ENCODE measurements at regions not wholly inside any gene's neighbourhood (a gene's known extent, or its start where the extent isn't known, plus 50 kb on each side); places are given as distances from the start of the nearest gene placed in this dataset.

DNA sequence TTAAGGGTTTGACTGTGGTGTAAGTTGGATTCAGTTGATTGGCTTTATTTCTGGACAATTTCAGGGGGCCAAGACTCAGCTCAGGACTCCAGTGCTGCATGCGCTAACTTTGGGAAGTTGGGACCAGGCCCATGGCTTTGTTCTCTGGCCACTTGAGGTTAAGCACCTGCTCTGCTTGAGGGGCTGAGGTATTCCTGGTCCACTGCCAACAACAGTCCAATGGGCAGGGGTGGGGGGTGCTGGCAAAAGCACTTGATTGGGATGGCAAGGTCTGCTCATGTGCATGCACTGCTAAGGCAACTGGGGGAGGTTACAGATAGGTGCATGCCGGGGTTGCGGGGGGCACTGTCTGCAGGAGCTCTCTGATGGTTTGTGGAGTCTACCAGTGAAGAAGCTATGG is 52.6 kb upstream of the ASB17 start:
- DNase-seq (ENCODE audit: low spot score) = no peak

DNA sequence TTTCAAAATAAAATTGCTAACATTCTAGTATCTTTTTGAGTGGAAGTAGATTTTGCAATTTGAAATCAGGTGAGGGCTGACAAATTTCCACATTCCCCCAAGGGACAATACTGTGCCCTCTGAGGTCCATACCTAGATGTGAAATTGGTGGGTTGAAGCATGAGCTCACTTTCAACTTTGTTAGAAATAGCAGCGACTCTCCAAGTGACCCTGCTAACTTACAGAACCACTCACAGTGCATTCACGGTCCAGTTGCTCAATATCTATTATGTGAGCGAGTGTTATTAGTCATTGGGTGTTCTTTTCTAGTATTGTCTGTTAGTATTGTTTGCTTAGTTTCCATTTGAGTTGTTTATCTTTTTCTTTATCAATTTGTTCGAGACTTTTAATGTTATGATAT is 53.6 kb upstream of the ASB17 start:
- no peak for DNase-seq (ENCODE audit: low spot score)

DNA sequence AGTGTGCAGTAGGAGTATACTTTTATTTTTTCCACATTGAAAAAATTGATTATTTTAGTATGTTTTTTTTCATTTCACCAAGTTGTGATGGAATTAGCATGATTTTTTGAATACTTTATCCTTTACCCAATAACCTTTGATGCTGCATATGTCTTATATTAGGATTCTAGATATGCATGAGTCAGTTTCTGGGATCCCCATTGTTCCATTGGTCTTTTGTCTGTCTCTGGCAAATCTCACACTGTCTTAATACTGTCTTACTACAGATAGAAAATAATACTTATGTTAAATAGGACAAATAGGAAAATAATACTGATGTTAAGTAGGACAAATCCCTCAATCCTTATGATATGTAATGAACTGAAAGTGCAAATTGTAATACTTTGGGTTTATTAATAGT is 54.3 kb upstream of the ASB17 start:
- DNase-seq (ENCODE audit: low spot score) = no peak

GRCh38 chr1:75989121-75989520 is 56.9 kb upstream of the ASB17 start:
- no peak for DNase-seq (ENCODE audit: low spot score)

DNA sequence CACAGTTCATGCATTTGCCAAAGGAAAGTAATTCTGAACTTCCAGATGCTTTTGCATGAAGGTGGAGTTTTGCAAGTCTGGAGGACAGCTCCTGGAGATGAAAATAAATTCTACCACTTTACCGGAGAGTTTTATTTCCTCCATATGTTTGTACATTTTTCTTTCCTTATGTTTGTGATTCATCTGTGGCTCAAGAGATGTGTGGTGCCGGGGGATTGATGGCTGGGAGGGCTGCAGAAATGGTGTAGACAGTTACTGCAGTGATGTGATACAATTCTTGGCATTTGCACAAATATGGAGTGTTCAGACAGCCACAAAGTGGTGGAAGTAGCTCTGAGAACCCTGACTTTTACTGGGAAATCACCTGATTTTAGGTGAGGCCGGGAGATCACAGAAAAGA is 58.5 kb upstream of the ASB17 start:
- DNase-seq (ENCODE audit: low spot score) = no peak

DNA sequence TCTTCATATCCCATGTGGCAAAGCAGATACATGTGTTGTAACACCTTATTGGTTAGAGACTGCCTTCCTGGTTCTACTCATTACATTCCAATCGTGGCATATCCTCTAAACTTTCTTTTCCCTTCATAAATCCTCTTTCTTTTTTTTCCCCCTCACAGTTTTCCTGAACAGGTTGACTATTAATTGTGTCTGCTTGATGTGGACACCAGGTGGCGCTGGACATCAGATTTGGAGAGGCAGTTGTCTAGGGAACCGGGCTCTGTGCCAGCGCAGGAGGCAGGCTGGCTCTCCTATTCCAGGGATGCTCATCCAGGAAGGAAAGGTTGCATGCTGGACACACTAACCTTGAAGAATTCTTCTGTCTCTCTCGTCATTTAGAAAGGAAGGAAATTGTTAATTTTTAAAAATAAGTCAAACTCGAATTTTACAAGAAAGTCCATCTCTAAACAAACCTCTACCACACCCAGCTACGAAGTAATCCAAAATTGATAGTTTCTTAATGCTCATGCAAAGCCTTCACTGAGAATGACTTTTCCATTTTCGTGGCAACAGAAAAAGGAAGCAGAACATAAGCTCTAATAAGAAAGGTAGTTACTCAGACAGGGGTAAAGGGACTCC is 59.4 kb upstream of the ASB17 start:
- peak; percentile 81 for DNase-seq (ENCODE audit: low spot score)

DNA sequence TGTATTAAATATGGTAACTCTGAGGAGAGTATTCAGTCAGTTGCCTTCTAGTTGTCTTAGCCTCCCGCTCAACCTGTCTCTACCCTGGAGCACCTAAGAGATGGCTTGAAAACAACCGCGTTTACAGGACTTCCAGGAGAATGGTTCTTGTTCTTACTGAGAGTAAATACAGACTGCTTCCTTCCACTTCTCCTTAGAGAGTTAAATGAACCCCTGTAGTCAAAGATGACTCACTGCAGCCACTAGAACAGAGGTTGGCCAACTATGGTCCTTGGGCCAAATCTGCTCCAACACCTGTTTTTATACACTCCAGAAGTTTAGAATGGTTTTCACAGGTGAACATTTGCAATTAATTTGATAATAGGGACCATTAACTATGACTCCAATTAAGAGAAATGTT is 60.1 kb upstream of the ASB17 start:
- no peak for DNase-seq (ENCODE audit: low spot score)

- DNase-seq (ENCODE audit: low spot score) = no peak
Measured at GRCh38 chr1:75993661-75994060, 61.5 kb upstream of the ASB17 start.

- no peak for DNase-seq (ENCODE audit: low spot score)
Measured at GRCh38 chr1:75996196-75996595, 64.0 kb upstream of the ASB17 start.

DNA sequence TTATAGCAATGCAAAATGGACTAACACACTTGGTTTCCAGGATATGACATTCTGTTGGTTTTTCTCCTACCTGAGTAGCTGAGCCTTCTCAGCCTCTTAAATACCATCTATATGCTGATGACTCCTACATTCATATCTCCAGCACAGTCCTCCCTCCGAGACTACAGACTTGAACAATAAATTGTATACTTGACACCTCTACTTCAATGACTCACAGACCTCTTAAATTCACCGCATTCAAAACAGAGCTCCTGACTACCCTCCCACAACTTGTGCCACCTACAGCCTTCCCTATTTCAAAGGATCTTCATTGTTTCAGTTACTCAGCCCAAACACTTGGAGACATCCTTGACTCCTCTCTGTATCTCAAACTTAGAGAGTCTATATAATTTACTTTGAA is 66.8 kb upstream of the ASB17 start:
- DNase-seq (ENCODE audit: low spot score) = no peak

GRCh38 chr1:76003946-76004345 is 70.6 kb upstream of the ST6GALNAC3 start:
- no peak for DNase-seq (ENCODE audit: low spot score)

DNA sequence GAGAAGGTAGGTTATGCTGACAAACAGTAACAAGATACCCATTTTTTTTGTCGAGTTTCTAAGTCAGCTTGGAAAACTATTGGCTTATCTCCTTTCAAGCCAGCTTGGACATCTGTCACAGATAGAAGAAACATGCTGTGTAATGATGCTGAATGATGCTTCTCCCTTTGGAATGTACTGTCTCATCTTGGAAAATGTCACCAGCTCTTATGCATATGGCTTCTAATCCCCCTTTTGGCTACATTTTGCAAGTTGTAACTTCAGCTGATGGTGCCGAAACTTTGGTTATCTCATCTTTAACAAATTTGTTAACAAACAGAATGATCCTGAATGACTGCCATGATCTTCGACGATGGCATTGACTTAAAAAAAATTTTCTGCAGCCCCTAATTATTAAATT is 68.8 kb upstream of the ST6GALNAC3 start:
- no peak for DNase-seq (ENCODE audit: low spot score)

- peak; percentile 12 for DNase-seq (ENCODE audit: low spot score)
Measured at GRCh38 chr1:76006234-76006633, 68.3 kb upstream of the ST6GALNAC3 start.

- no peak for DNase-seq (ENCODE audit: low spot score)
Measured at GRCh38 chr1:76010802-76011201, 63.7 kb upstream of the ST6GALNAC3 start.

- DNase-seq (ENCODE audit: low spot score) = no peak
Measured at GRCh38 chr1:76012341-76013205, 62.0 kb upstream of the ST6GALNAC3 start.

DNA sequence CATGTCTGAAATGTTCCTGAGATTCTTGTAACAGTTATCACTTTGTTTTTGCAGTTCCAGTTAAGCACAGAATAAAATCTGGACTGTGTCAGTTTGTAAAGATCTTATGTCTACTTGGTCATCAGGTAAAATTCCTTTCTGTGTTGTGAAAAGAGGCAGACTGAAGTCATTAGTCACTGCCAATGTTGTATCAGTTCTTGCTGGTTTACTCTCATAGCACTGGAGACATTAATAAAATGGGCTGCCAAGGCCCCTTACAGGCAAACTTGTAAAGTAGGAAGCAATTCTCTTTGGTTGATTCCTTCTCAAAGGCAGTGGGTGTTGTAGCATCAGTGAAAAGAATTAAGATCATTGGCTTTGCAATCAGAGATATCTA is 61.4 kb upstream of the ST6GALNAC3 start:
- DNase-seq (ENCODE audit: low spot score) = no peak

- DNase-seq (ENCODE audit: low spot score) = no peak
Measured at GRCh38 chr1:76015478-76016103, 59.0 kb upstream of the ST6GALNAC3 start.

GRCh38 chr1:76018045-76018444 is 56.5 kb upstream of the ST6GALNAC3 start:
- DNase-seq (ENCODE audit: low spot score) = no peak

GRCh38 chr1:76021846-76022245 is 52.7 kb upstream of the ST6GALNAC3 start:
- no peak for DNase-seq (ENCODE audit: low spot score)

- DNase-seq (ENCODE audit: low spot score) = no peak
Measured at GRCh38 chr1:76023669-76024435, 50.7 kb upstream of the ST6GALNAC3 start.

All from AG20443 (cell line).